Esophagus muscularis mucosa (tissue), 4 donors: ENCODE measurements at regions not wholly inside any gene's neighbourhood (a gene's known extent, or its start where the extent isn't known, plus 50 kb on each side); places are given as distances from the start of the nearest gene placed in this dataset.

Experiments
- EP300 ChIP-seq: sonication (generic); formaldehyde crosslinking; IDR thresholded peaks from one replicate; pipeline ENCODE4 v1.6.1; 2017; ENCODE audit warnings: antibody characterized with exemption
- POLR2A ChIP-seq: fragments of 450-650 bp; IDR thresholded peaks from one replicate; pipeline ENCODE4 v1.6.1; 2017; ENCODE audit warnings: antibody characterized with exemption, moderate library complexity, mild to moderate bottlenecking, low read depth
- POLR2AphosphoS5 ChIP-seq, 2 donors: sonication (generic); formaldehyde crosslinking; IDR thresholded peaks; one replicate each; pipeline ENCODE4 v1.6.1; 2017; ENCODE audit warnings: antibody characterized with exemption in 2 of 2
- TF ChIP-seq, protein P1 (sequence below), 3 experiments: fragments of 200-600 bp in 2 of 3; fragments of 450-650 bp in 1 of 3; sonication (generic) in 2 of 3; IDR thresholded peaks; one replicate each; pipeline ENCODE4 v1.5.1; 2017 to 2019; ENCODE audit warnings: antibody characterized with exemption in 3 of 3, mild to moderate bottlenecking in 2 of 3, moderate library complexity in 1 of 3

DNA sequence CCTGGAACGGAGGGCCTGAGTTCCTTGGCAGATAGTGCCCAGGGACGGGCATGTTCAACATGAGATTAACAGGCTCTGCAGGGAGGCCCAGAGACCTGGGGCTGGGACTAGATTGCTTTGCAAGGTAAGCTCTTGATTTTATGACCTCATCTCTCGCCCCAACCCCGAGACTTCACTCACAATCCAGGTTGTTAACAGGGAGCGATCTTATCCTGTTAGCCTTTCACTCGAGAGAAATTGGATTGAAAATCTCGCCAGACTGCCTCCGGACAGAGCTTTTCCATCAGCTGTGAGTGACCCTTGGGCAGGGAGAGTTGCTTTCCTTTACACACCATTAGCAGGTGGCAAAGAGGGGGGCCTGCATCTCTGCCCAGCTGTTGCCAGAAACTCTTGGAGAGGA is 521.7 kb upstream of the EEF2KMT start:
- TF ChIP-seq, protein P1, sequence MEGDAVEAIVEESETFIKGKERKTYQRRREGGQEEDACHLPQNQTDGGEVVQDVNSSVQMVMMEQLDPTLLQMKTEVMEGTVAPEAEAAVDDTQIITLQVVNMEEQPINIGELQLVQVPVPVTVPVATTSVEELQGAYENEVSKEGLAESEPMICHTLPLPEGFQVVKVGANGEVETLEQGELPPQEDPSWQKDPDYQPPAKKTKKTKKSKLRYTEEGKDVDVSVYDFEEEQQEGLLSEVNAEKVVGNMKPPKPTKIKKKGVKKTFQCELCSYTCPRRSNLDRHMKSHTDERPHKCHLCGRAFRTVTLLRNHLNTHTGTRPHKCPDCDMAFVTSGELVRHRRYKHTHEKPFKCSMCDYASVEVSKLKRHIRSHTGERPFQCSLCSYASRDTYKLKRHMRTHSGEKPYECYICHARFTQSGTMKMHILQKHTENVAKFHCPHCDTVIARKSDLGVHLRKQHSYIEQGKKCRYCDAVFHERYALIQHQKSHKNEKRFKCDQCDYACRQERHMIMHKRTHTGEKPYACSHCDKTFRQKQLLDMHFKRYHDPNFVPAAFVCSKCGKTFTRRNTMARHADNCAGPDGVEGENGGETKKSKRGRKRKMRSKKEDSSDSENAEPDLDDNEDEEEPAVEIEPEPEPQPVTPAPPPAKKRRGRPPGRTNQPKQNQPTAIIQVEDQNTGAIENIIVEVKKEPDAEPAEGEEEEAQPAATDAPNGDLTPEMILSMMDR (IDR thresholded peaks at IDR 0.05), result no peak
- TF ChIP-seq POLR2A (no peak), EP300 (no peak), POLR2AphosphoS5 (IDR thresholded peaks at IDR 0.05) (no peak)
